ENCODE measurements at regions not wholly inside any gene's neighbourhood (a gene's known extent, or its start where the extent isn't known, plus 50 kb on each side); places are given as distances from the start of the nearest gene placed in this dataset.

DNA sequence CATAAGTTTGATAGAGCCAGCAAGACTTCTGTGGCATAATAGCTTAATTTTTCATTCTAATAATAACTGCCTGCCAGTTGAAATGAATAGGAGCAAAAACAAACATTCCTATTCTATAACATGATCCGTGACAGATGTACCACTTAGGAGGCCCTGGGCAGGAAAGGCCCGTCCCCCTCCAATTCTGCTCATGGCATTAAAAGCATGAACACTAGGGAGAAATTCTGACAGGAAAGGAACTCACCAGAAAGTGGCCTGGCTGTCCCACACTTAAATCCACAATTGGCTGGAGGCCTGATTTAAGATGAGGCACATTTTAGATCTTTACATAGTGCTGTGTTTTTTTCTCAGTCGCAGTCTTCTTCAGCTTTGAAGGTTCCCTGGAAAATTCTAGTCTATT lies 261.9 kb upstream of the ETAA1 start:
- POLR2A ChIA-PET: no interaction called here
- DNase-seq: no peak
- H2AFZ ChIP-seq (ENCODE audit: insufficient read depth, low read depth, low read length, poor library complexity, severe bottlenecking): no peak overlapping the region
- TF ChIP-seq EZH2 (IDR thresholded peaks at IDR 0.05; ENCODE audit: borderline replicate concordance, insufficient read depth, low read depth, low read length, poor library complexity, severe bottlenecking): no peak
- no peak for TF ChIP-seq CTCF (IDR thresholded peaks at IDR 0.05)
- CTCF ChIA-PET: no interaction called here
- WGBS (ENCODE audit: insufficient coverage): no CpG with 5 or more reads among the region's 3 CpGs
- H4K20me1 ChIP-seq (ENCODE audit: control insufficient read depth, insufficient read depth, low read length, poor library complexity, severe bottlenecking): no peaks in the 10 kb centered on the region
- H3K9ac ChIP-seq (ENCODE audit: low read length): no peak overlapping the region
- H3K4me3 ChIP-seq (ENCODE audit: control extremely low read depth in 1 of 5, extremely low read depth in 1 of 5, insufficient read depth in 1 of 5, low read depth in 2 of 5, low read length in 4 of 5): no peak overlapping the region
- no peaks in the 10 kb centered on the region for H3K27me3 ChIP-seq (replicated peaks in 1 of 4; ENCODE audit: control extremely low read depth in 1 of 4, control insufficient read depth in 3 of 4, insufficient read depth in 4 of 4, low read length in 3 of 4)
- Mint-ChIP-seq H3K27me3 (no peaks in the 10 kb centered on the region), H3K9me3 (ENCODE audit: insufficient read depth) (no peaks in the 10 kb centered on the region), H3K4me1 (no peaks in the 10 kb centered on the region), H3K4me3 (no peak overlapping the region), H3K27ac (no peak overlapping the region)
- no peak overlapping the region for H3K4me2 ChIP-seq (replicated peaks; ENCODE audit: low read depth, low read length, poor library complexity, severe bottlenecking)
- H3K79me2 ChIP-seq (ENCODE audit: control insufficient read depth, insufficient read depth, low read length): no peaks in the 10 kb centered on the region
- ATAC-seq (ENCODE audit: low read depth): no peak
- no peaks in the 10 kb centered on the region for H3K9me3 ChIP-seq (ENCODE audit: control extremely low read depth in 1 of 3, control insufficient read depth in 2 of 3, insufficient read depth in 1 of 3, low read length in 2 of 3)
- H3K36me3 ChIP-seq (replicated peaks in 1 of 2; ENCODE audit: control extremely low read depth in 1 of 2, control insufficient read depth in 1 of 2, extremely low read depth in 1 of 2, insufficient read depth in 2 of 2, low read length in 1 of 2): no peaks in the 10 kb centered on the region
- H3K27ac ChIP-seq (ENCODE audit: low read length in 2 of 2): no peak overlapping the region
- no peaks in the 10 kb centered on the region for H3K4me1 ChIP-seq (ENCODE audit: control insufficient read depth in 2 of 2, insufficient read depth in 2 of 2, low read length in 2 of 2)
- intact Hi-C loops (cut with micrococcal nuclease): no loop called here

DNA sequence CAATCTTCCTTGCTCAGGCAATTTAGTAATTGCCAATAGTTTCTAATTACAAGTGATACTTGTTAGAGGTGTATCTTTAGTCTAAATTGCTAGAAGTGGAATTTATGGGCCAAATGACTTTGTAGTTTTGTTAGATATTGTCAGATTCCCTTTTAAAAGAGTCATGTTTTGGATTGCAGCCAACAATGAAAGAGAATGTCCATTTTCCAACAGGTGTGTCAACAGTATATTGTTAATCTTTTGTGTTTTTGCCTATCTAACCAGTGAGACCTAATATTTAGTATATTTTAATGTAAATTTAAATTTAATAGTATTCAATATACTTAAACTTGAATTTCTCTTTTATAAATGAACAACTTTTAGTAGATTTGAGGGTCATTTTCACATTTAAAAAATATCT lies 259.4 kb upstream of the ETAA1 start:
- no peak overlapping the region for H3K27ac ChIP-seq (ENCODE audit: low read length in 2 of 2)
- TF ChIP-seq EZH2 (IDR thresholded peaks at IDR 0.05; ENCODE audit: borderline replicate concordance, insufficient read depth, low read depth, low read length, poor library complexity, severe bottlenecking): no peak
- TF ChIP-seq CTCF (IDR thresholded peaks at IDR 0.05): no peak
- Mint-ChIP-seq H3K9me3 (ENCODE audit: insufficient read depth) (no peaks in the 10 kb centered on the region), H3K27me3 (no peaks in the 10 kb centered on the region), H3K4me1 (no peaks in the 10 kb centered on the region), H3K4me3 (no peak overlapping the region), H3K27ac (no peak overlapping the region)
- no peaks in the 10 kb centered on the region for H3K9me3 ChIP-seq (ENCODE audit: control extremely low read depth in 1 of 3, control insufficient read depth in 2 of 3, insufficient read depth in 1 of 3, low read length in 2 of 3)
- ATAC-seq (ENCODE audit: low read depth) (no peak), DNase-seq (no peak)
- no peaks in the 10 kb centered on the region for H3K36me3 ChIP-seq (replicated peaks in 1 of 2; ENCODE audit: control extremely low read depth in 1 of 2, control insufficient read depth in 1 of 2, extremely low read depth in 1 of 2, insufficient read depth in 2 of 2, low read length in 1 of 2)
- no peak overlapping the region for H2AFZ ChIP-seq (ENCODE audit: insufficient read depth, low read depth, low read length, poor library complexity, severe bottlenecking)
- ChIA-PET CTCF (no interaction called here), POLR2A (no interaction called here)
- no peak overlapping the region for H3K4me3 ChIP-seq (ENCODE audit: control extremely low read depth in 1 of 5, extremely low read depth in 1 of 5, insufficient read depth in 1 of 5, low read depth in 2 of 5, low read length in 4 of 5)
- H3K9ac ChIP-seq (ENCODE audit: low read length): no peak overlapping the region
- H3K4me1 ChIP-seq (ENCODE audit: control insufficient read depth in 2 of 2, insufficient read depth in 2 of 2, low read length in 2 of 2): no peaks in the 10 kb centered on the region
- no peaks in the 10 kb centered on the region for H4K20me1 ChIP-seq (ENCODE audit: control insufficient read depth, insufficient read depth, low read length, poor library complexity, severe bottlenecking)
- no peaks in the 10 kb centered on the region for H3K79me2 ChIP-seq (ENCODE audit: control insufficient read depth, insufficient read depth, low read length)
- intact Hi-C loops (cut with micrococcal nuclease): no loop called here
- peaks cover 0 to 4% (median 0%) of the 10 kb centered on the region in 4 experiments for H3K27me3 ChIP-seq (replicated peaks in 1 of 4; ENCODE audit: control extremely low read depth in 1 of 4, control insufficient read depth in 3 of 4, insufficient read depth in 4 of 4, low read length in 3 of 4)
- no peak overlapping the region for H3K4me2 ChIP-seq (replicated peaks; ENCODE audit: low read depth, low read length, poor library complexity, severe bottlenecking)
